Middle frontal gyrus (tissue), 1 donor: ENCODE measurements at regions not wholly inside any gene's neighbourhood (a gene's known extent, or its start where the extent isn't known, plus 50 kb on each side); places are given as distances from the start of the nearest gene placed in this dataset.
"Not testable (repeated sequence)": the region's sequence is repeated elsewhere in the genome, so short reads cannot be mapped to it uniquely, and the experiment has no call there.

Experiments used
- DNase-seq: peaks from one replicate; pipeline ENCODE4 v3.0.0-alpha.2; 2015; ENCODE audit warnings: low spot score; ENCODE audit errors: extremely low spot score

DNA sequence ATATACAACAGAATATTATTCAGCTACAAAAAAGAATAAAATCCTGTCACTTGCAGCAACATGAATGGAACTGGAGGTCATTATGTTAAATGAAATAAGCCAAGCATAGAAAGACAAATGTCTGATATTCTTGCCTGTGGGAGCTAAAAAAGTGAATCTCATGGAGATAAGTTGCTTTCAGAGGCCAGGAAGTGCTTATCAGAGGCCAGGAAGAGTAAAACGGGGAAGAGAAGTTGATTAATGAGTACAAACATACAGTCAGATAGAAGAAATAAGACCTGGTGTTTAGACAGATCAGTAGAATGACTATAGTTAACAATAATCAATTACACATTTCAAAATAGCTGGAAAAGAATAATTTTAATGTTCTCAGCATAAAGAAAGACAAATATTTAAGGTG lies 54.4 kb upstream of the CPHXL start:
- no peak for DNase-seq

GRCh38 chr16:75781683-75782343 lies 55.5 kb upstream of the CPHXL start:
- DNase-seq, result no peak

DNA sequence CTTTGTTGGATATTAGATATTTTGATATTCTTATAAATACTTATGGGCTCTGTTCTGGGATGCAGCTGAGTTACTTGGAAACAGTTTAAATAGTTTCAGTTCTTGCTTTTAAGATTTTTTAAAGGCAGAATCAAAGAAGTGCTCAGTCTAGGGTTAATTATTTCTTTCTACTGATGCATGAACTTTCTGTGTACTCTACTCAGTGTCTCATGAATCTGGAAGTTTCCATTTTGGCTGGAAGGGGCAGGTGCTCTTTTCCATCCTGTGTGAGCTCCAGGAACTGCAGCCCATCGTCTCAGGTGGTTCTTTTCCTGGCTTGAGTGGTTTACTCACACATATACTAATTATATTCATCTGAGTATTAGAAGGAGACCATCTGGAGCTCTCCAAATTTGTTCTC lies 61.1 kb upstream of the CPHXL start:
- no peak for DNase-seq

DNA sequence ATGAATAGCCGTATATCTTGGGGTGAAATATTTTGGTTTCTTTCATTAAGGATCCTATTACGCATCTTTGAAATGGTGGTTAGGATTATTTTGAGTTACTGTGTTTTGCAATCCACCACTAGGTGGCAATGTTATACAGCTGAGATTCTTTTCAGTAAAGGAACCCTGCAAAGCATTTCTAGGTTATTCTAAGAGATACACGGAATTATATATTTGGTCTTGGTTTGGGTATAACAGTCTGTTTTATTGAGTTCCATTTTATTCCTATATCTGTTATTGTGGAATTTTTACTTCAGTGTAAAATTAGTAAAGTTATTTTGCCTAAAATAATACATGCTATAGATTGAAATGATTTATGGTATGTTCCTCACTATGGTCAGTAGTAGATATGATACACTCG lies 62.9 kb upstream of the CPHXL start:
- peak; percentile 37 for DNase-seq

- DNase-seq, result no peak
Measured at GRCh38 chr16:75792771-75793492, 66.6 kb upstream of the CPHXL start.

- no peak for DNase-seq
Measured at GRCh38 chr16:75793641-75794040, 67.4 kb upstream of the CPHXL start.

GRCh38 chr16:75794426-75794825 lies 68.1 kb upstream of the CPHXL start:
- no peak for DNase-seq

DNA sequence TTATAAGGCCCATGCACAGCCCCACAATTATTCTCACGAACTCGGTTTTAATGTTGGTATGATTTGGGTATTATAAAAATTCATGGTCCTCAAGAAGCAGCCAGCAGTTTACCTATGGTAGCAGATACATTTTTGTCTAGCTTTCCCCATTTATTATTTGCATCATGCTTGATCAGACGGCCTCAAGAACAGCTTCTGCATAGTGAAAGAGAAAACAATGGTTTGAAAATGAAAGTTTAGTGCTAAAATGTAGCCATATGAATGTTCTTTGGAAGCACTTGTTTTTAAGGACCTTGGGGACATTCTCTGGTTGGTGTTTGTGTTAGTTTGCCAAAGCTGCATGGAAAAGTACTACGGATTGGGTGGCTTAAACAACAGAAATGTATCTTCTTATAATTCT lies 72.4 kb upstream of the CPHXL start:
- no peak for DNase-seq

DNA sequence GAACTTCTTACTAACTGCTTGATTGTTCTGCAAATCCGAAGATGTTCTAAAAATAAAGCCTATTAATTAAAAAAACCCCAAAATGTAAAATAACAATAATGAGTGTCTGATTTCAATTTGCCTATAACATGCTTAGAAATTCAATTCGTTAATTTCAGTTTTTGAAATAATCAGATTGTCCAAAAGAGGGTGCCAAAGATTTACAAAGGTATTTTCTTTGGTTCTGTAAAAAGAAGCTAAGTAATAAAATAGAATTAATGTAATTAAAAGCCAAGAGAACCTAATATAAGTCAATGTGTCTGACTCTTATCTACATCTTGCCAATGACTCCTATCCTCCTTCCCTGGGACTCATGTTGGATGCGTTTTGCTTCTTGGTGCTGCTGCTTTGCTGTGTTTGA lies 75.0 kb upstream of the CPHXL start:
- DNase-seq, result peak; percentile 36

DNA sequence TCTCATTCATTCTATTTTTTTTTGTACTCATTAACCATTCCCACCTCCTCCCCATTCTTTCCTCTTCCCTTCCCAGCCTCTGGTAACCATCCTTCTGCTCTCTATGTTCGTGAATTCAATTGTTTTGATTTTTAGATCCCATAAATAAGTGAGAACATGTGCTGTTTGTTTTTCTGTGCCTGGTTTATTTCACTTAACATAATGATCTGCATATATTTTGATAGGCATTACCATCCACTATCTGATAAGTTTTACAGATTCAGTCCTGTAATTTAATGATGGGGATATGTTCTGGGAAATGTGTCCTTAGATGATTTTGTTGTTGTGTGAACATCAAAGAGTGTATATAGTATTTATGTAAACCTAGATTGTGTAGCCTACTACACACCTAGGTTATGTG lies 77.5 kb upstream of the CPHXL start:
- DNase-seq, result no peak

DNA sequence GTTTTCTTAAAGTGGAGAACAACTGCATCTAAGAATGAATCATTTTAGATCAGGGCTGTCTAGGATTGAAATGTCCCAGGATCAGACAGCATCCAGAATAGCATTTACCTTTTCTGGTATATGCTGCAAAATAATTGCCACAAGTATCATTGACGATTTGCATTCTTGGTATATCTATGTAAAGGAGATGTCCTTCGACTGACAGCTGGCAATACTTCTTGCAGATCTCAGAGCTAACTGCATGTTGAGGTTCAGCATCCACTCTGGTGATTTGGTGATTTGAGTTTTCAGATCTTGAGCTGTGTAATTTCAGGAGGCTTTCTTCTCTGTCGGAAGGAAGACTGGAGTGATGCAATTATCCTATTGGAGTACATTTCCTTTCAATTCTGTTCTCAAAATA lies 78.1 kb upstream of the CPHXL start:
- DNase-seq, result no peak

GRCh38 chr16:75805946-75806345 lies 79.7 kb upstream of the CPHXL start:
- no peak for DNase-seq

DNA sequence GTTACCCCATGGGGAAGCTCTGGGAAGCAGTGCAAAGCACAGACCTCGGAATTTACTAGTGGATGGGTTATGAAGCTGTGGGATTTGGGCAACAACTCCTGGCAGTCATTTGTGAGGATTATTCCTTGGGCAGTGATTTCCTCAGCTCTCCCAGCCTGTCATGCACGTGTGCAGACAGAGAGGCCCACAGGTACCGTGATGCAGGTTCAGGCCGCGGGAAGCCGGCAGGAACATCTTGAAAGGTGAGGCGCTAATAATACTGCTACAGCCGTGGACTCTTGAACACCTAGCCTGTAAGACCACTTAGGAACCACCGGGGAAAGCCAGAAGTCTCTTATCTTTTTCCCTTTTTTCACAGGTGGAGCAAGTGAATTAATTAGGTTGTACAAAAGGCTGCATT lies 80.2 kb upstream of the CPHXL start:
- no peak for DNase-seq

DNA sequence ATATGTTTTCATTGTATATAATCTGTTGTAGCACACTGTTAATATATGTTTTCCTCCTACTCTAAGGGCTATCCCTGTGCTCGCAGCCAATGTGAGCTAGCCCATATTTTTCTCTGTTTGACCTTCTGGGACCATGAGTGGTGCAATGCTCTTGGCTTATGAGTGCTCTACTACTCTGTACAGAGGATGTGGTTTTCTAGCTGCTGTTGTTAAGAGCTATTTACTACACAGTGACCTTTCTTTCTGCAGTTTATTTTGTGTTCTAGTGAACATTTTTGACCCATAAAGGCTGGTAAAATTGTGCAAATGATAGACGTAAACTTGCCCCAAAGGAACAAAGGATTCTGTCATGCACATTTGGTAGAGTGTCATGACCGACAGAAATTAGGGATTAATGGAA lies 84.1 kb upstream of the CPHXL start:
- DNase-seq, result no peak

DNA sequence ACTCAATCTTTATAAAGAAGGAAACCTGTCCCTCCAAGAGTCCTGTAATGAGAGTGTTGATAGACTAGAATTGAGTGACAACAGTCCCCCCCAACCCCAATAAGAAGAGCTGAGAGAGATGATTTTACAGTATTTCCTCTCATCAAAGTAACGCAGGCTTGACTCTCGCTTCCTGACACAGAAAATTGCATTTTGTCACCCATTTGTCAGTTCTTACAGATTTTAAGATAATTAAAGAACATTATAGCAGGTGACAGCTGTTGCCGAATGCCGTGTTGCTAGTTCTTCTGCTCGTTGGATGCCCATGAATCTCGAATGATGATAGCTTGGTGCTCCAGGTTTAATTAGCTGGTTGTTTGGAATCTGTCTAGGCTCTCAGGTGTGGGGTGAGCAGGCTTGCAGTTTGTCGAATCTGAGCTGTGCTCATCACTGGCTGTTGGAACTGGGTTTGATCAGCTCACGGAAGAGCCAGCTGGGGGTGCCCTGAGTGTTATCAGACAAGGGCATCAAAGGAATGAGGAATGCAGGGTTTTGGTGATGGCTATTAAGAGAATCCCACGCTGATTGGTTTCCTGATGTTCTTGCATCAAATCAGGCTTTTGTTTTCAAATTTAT lies 84.8 kb upstream of the CPHXL start:
- no peak for DNase-seq

DNA sequence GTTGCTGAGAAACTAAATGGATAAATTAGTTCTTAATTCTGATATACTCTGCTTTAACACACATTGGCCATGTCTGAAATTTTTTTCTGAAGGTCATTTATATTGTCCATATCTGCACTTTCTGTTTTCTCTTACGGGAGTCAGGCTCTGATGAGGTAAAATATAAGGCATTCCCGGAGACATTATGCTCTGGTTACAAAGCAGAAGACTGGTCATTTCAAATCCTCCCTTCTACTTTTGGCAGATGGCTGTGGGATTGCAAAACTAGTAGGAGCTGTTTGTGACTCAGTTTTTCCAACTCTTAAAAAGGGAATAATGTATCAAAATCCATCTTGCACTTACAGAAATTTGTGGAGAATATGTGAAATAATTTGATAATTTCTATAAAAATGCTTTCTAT lies 92.2 kb upstream of the CPHXL start:
- DNase-seq, result no peak

GRCh38 chr16:75820672-75821071 lies 94.4 kb upstream of the CPHXL start:
- no peak for DNase-seq

- no peak for DNase-seq
Measured at GRCh38 chr16:75821117-75821516, 94.8 kb upstream of the CPHXL start.

DNA sequence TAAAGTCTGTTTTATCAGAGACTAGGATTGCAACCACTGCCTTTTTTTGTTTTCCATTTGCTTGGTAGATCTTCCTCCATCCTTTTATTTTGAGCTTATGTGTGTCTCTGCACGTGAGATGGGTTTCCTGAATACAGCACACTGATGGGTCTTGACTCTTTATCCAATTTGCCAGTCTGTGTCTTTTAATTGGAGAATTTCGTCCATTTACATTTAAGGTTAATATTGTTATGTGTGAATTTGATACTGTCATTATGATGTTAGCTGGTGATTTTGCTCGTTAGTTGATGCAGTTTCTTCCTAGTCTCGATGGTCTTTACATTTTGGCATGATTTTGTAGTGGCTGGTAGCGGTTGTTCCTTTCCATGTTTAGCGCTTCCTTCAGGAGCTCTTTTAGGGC lies 99.5 kb upstream of the CPHXL start:
- DNase-seq, result not testable (repeated sequence)

DNA sequence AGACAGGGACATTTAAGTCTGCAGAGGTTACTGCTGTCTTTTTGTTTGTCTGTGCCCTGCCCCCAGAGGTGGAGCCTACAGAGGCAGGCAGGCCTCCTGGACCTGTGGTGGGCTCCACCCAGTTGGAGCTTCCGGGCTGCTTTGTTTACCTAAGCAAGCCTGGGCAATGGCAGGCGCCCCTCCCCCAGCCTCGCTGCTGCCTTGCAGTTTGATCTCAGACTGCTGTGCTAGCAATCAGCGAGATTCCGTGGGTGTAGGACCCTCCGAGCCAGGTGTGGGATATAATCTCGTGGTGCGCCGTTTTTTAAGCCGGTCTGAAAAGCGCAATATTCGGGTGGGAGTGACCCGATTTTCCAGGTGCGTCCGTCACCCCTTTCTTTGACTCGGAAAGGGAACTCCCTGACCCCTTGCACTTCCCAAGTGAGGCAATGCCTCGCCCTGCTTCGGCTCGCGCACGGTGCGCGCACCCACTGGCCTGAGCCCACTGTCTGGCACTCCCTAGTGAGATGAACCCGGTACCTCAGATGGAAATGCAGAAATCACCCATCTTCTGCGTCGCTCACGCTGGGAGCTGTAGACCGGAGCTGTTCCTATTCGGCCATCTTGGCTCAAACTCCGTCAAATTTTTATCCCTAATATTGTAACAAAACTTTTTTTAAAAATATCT lies 101.2 kb upstream of the CPHXL start:
- DNase-seq, result not testable (repeated sequence)

GRCh38 chr16:75833385-75833784 lies 107.1 kb upstream of the CPHXL start:
- not testable (repeated sequence) for DNase-seq

DNA sequence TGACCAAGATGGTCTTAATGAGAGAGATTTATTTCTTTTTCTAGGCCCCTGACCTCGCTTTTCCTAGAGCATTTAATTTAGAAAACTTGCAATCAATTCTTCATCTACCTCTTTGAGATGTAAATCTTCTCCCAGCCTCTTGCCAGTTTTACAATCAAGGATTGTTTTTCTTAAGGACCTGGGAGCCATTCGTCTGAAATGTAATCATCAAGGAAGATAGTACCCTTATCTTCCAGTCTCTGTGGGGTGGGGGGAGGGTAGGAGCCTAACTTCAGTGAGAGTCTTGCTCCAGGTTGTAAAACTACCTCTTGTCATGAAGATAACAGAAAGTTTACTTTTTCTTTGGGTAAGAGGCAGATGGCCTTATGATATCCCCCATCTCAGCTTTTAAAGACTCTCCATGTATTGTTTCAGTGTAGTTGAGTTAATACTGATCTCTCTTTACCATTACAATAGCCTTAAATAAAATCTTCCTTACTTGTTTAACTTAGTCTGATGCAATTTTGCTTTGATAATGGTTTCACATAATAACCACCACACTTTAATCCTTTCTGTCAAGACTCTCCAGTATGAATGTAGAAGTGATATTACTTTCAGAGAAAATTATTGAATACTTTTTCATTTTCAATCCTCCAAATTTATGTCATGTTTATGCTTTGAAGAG lies 110.2 kb upstream of the CPHXL start:
- DNase-seq, result no peak
